ENCODE measurements at regions not wholly inside any gene's neighbourhood (a gene's known extent, or its start where the extent isn't known, plus 50 kb on each side); places are given as distances from the start of the nearest gene placed in this dataset.

DNA sequence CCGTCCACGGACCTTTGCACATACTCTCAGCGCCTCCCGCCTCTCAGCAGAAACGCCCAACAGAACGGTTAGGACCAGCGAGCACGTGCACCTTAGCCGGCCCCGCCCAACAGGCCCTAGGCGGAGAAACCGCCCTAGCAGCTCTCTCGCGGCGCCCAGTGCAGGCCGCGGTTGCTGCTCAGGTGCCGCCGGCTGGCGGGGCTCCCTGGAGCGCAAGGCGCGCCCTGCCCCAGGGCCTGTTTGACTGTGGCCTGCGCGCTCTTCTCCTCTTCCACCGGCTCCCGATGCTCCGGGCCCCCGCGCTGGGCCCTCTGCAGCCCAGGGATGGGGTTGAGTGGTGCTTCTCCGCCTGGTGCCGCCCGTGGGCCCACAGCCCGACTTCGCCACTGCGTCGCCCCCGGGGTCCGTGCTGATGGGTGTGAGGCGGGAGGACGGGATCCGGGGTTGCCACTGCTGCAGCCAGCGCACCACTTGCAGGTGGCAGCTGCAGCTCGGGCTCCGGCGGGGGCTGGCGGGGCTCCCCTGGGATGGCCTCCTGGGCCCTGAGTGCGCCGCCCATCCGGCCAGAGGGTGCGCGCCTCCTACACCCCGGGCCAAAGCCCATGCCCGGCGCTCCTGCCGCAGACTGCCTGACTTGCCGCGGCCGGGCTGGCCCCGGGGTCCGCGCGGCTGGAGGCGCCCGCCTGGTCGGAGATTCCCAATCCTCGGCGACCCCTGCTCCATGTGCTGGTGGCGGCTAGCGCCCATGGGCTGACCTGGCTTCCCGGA, 1889.4 kb upstream of the CDH9 start:
- H3K4me3 ChIP-seq = no peak overlapping the region
- no peaks in the 10 kb centered on the region for H3K9me3 ChIP-seq
- no peak overlapping the region for H3K27ac ChIP-seq
- no peaks in the 10 kb centered on the region for H3K27me3 ChIP-seq (replicated peaks; ENCODE audit: insufficient read depth)
- H3K36me3 ChIP-seq = no peaks in the 10 kb centered on the region
- no peaks in the 10 kb centered on the region for H3K4me1 ChIP-seq (ENCODE audit: control insufficient read depth in 1 of 2, low read depth in 2 of 2)
- ATAC-seq (ENCODE audit: insufficient number of reproducible peaks, low FRiP score, low read depth) = no peak
- no peak for DNase-seq (ENCODE audit: low spot score)
- TF ChIP-seq, protein P1, sequence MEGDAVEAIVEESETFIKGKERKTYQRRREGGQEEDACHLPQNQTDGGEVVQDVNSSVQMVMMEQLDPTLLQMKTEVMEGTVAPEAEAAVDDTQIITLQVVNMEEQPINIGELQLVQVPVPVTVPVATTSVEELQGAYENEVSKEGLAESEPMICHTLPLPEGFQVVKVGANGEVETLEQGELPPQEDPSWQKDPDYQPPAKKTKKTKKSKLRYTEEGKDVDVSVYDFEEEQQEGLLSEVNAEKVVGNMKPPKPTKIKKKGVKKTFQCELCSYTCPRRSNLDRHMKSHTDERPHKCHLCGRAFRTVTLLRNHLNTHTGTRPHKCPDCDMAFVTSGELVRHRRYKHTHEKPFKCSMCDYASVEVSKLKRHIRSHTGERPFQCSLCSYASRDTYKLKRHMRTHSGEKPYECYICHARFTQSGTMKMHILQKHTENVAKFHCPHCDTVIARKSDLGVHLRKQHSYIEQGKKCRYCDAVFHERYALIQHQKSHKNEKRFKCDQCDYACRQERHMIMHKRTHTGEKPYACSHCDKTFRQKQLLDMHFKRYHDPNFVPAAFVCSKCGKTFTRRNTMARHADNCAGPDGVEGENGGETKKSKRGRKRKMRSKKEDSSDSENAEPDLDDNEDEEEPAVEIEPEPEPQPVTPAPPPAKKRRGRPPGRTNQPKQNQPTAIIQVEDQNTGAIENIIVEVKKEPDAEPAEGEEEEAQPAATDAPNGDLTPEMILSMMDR (IDR thresholded peaks at IDR 0.05) = no peak

DNA sequence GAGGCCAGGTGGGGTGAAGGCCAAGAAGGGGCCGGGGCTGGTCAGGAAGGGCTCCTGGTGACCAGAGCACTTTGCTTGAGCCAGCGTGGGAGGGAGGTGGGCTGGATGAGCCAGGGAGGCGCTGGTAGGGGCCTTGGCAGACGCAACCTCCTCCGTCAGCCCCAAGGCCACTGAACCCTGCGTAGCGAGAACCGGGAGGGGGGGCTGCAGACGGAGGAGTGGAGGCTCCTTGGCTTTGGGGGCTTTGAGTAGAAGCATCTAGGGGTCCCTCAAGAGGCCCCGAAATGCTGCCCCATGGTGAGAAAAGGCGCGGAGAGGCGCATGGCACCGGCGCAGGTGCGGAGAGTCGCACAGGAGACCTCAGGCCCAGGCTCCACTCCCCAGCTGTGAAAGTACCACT, 1888.0 kb upstream of the CDH9 start:
- no peaks in the 10 kb centered on the region for H3K27me3 ChIP-seq (replicated peaks; ENCODE audit: insufficient read depth)
- H3K27ac ChIP-seq = no peak overlapping the region
- no peaks in the 10 kb centered on the region for H3K4me1 ChIP-seq (ENCODE audit: control insufficient read depth in 1 of 2, low read depth in 2 of 2)
- TF ChIP-seq, protein P1 (IDR thresholded peaks at IDR 0.05) = no peak
- H3K36me3 ChIP-seq = no peaks in the 10 kb centered on the region
- DNase-seq (ENCODE audit: low spot score) = no peak
- no peak for ATAC-seq (ENCODE audit: insufficient number of reproducible peaks, low FRiP score, low read depth)
- no peaks in the 10 kb centered on the region for H3K9me3 ChIP-seq
- no peak overlapping the region for H3K4me3 ChIP-seq

DNA sequence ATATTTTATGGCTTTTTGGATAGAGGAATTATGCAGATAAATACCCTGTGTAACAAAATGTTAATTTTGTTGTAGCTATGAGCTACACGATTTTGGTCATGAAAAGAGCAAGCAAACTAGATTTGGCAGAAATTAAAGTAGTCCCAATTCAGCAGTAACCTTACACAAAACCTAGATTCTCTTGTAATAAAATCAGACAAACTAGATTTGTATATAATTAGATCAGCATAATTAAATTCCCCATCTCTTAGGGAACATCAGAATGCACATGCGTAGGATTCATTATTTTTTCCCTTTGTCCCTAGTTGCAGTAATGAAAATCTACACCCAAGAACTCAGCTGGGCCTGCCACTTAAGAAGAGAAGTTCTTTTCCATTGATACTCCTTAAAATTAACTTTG, 1879.2 kb upstream of the CDH9 start:
- DNase-seq (ENCODE audit: low spot score) (no peak), ATAC-seq (ENCODE audit: insufficient number of reproducible peaks, low FRiP score, low read depth) (no peak)
- no peaks in the 10 kb centered on the region for H3K27me3 ChIP-seq (replicated peaks; ENCODE audit: insufficient read depth)
- no peaks in the 10 kb centered on the region for H3K4me1 ChIP-seq (ENCODE audit: control insufficient read depth in 1 of 2, low read depth in 2 of 2)
- no peak overlapping the region for H3K27ac ChIP-seq
- TF ChIP-seq, protein P1 (IDR thresholded peaks at IDR 0.05) = no peak
- H3K4me3 ChIP-seq = no peak overlapping the region
- H3K9me3 ChIP-seq = no peaks in the 10 kb centered on the region
- no peaks in the 10 kb centered on the region for H3K36me3 ChIP-seq

DNA sequence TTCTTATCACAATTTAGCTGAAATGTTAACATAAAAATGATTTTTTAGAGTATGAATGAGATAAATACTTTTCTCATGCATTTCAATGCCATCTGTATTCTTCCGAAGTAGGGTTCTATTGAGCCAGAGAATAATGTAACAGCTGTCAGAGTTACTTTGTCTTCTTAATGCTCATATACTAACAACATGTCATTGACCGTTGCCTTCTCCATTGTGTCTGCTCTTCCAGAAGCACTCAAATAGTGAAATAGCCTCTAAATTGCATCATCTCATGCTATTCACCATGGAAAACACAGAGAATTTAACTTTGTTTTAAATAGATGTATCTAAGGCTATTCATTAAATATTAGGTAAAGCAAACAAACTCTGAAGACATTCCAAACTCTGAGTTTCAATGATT, 1875.9 kb upstream of the CDH9 start:
- TF ChIP-seq, protein P1 (IDR thresholded peaks at IDR 0.05) = no peak
- no peak for DNase-seq (ENCODE audit: low spot score)
- ATAC-seq (ENCODE audit: insufficient number of reproducible peaks, low FRiP score, low read depth) = no peak

DNA sequence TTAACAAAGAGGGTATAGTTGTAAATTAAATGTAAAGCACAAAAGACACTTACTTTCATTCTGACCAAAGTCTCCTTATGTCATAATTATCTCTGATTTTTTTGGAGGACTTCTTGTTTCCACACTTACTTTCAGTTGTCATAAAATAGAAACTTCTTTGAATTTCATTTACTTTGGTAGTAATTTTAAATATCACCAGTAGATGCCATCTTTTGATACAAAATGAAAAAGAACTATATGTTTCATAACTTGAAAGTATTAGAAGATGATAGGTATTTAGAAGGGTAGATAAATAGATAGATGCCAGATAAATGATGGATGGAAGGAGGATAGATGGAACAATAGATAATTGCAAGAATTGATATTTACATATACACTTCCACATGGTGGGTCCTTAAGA, 1865.3 kb upstream of the CDH9 start:
- no peaks in the 10 kb centered on the region for H3K27me3 ChIP-seq (replicated peaks; ENCODE audit: insufficient read depth)
- DNase-seq (ENCODE audit: low spot score) = no peak
- no peak for ATAC-seq (ENCODE audit: insufficient number of reproducible peaks, low FRiP score, low read depth)
- no peaks in the 10 kb centered on the region for H3K36me3 ChIP-seq
- no peak overlapping the region for H3K27ac ChIP-seq
- no peaks in the 10 kb centered on the region for H3K9me3 ChIP-seq
- no peak overlapping the region for H3K4me3 ChIP-seq
- TF ChIP-seq, protein P1 (IDR thresholded peaks at IDR 0.05) = no peak
- no peaks in the 10 kb centered on the region for H3K4me1 ChIP-seq (ENCODE audit: control insufficient read depth in 1 of 2, low read depth in 2 of 2)

More for the DNA sequence above, 1875.9 kb upstream of the CDH9 start:
- Histone ChIP-seq H3K36me3 (no peaks in the 10 kb centered on the region), H3K9me3 (no peaks in the 10 kb centered on the region), H3K4me1 (ENCODE audit: control insufficient read depth in 1 of 2, low read depth in 2 of 2) (no peaks in the 10 kb centered on the region), H3K27ac (no peak overlapping the region), H3K4me3 (no peak overlapping the region), H3K27me3 (replicated peaks; ENCODE audit: insufficient read depth) (no peaks in the 10 kb centered on the region)
